Testis (tissue), 2 donors: ENCODE measurements at regions not wholly inside any gene's neighbourhood (a gene's known extent, or its start where the extent isn't known, plus 50 kb on each side); places are given as distances from the start of the nearest gene placed in this dataset.
A peak's percentile ranks its signal among the peaks of the same experiment; 100 is the strongest.

ENCODE experiments used
- DNase-seq: peaks from one replicate; pipeline ENCODE4 v3.0.0-alpha.2; 2019
- H3K27ac ChIP-seq, 2 donors: fragments of 200-600 bp; sonication (generic); one replicate each; pipeline ENCODE4 v1.5.1; 2019
- H3K27me3 ChIP-seq: fragments of 200-600 bp; sonication (generic); one replicate; pipeline ENCODE4 v1.5.1; 2019
- H3K36me3 ChIP-seq: fragments of 200-600 bp; sonication (generic); one replicate; pipeline ENCODE4 v1.5.1; 2017; ENCODE audit warnings: low read depth; ENCODE audit errors: missing control alignments
- H3K4me1 ChIP-seq: fragments of 200-600 bp; sonication (generic); one replicate; pipeline ENCODE4 v1.5.1; 2019
- H3K4me3 ChIP-seq, 2 donors: fragments of 200-600 bp; sonication (generic); one replicate each; pipeline ENCODE4 v1.5.1; 2017 to 2019
- H3K9me3 ChIP-seq: fragments of 200-600 bp; sonication (generic); one replicate; pipeline ENCODE4 v1.5.1; 2017
- POLR2A ChIP-seq: fragments of 450-650 bp; IDR thresholded peaks from one replicate; pipeline ENCODE4 v1.6.1; 2017; ENCODE audit warnings: antibody characterized with exemption, mild to moderate bottlenecking, moderate library complexity
- WGBS, 2 donors: methylation state at CpG; one replicate each; pipeline ENCODE4 v1.1.5; 2018; 5-methylcytosine and 5-hydroxymethylcytosine counted together
- intact Hi-C: fragments of 100-400 bp; cut with DNase I; formaldehyde crosslinking; loops from one replicate; pipeline ENCODE4 v1.15.1; 2023; ENCODE audit warnings: low total_unique reads
- TF ChIP-seq, protein P1 (sequence below), 3 experiments: fragments of 450-650 bp in 2 of 3; fragments of 200-600 bp in 1 of 3; sonication (generic) in 1 of 3; IDR thresholded peaks; one replicate each; pipeline ENCODE4 v1.5.1; 2016 to 2019; ENCODE audit warnings: antibody characterized with exemption in 3 of 3, mild to moderate bottlenecking in 2 of 3, moderate library complexity in 1 of 3

GRCh38 chr13:97873398-97873797, 80.1 kb upstream of the IPO5 start:
- Histone ChIP-seq H3K4me1 (no peaks in the 10 kb centered on the region), H3K9me3 (no peaks in the 10 kb centered on the region), H3K36me3 (no peaks in the 10 kb centered on the region), H3K4me3 (no peak overlapping the region), H3K27ac (no peak overlapping the region), H3K27me3 (no peaks in the 10 kb centered on the region)
- 95 to 100% methylated on average over 1 of the region's 1 CpG for WGBS, 2 donors
- intact Hi-C loops, result no loop called here
- TF ChIP-seq POLR2A, result no peak
- DNase-seq, result no peak

DNA sequence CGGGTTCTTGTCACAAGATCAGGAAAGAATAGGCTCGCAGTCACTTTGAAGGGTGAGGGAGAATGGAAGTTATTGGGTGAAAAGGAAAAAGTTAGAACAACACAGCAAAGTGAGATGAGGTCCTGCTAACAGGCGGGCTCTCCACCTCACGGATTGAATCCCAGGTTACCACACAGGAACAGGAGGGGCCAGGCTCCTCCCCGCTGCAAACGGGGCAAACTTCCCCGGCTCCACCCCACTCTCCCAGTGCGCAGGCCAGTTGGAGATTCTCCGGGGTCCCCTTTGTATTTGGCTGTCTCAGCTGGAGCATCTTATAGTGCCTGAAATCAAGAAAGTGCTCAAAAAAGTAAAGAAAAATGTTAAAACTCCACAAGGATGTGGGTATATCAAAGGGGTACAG, 78.3 kb upstream of the IPO5 start:
- no peaks in the 10 kb centered on the region for H3K36me3 ChIP-seq
- DNase-seq, result no peak
- no peaks in the 10 kb centered on the region for H3K9me3 ChIP-seq
- H3K27ac ChIP-seq, result no peak overlapping the region
- H3K4me3 ChIP-seq, result peak overlapping the region in 1 of 2 donors; percentile 20
- TF ChIP-seq POLR2A, result no peak
- TF ChIP-seq, protein P1, sequence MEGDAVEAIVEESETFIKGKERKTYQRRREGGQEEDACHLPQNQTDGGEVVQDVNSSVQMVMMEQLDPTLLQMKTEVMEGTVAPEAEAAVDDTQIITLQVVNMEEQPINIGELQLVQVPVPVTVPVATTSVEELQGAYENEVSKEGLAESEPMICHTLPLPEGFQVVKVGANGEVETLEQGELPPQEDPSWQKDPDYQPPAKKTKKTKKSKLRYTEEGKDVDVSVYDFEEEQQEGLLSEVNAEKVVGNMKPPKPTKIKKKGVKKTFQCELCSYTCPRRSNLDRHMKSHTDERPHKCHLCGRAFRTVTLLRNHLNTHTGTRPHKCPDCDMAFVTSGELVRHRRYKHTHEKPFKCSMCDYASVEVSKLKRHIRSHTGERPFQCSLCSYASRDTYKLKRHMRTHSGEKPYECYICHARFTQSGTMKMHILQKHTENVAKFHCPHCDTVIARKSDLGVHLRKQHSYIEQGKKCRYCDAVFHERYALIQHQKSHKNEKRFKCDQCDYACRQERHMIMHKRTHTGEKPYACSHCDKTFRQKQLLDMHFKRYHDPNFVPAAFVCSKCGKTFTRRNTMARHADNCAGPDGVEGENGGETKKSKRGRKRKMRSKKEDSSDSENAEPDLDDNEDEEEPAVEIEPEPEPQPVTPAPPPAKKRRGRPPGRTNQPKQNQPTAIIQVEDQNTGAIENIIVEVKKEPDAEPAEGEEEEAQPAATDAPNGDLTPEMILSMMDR (IDR thresholded peaks at IDR 0.05), result no peak
- no peaks in the 10 kb centered on the region for H3K4me1 ChIP-seq
- H3K27me3 ChIP-seq, result no peaks in the 10 kb centered on the region
- intact Hi-C loops, result no loop called here
- 51 to 72% methylated on average over 9 of the region's 9 CpGs for WGBS, 2 donors

- H3K4me1 ChIP-seq, result no peaks in the 10 kb centered on the region
- no peaks in the 10 kb centered on the region for H3K36me3 ChIP-seq
- intact Hi-C loops, result no loop called here
- no peaks in the 10 kb centered on the region for H3K27me3 ChIP-seq
- no peak overlapping the region for H3K27ac ChIP-seq
- TF ChIP-seq, protein P1 (IDR thresholded peaks at IDR 0.05), result no peak
- TF ChIP-seq POLR2A, result no peak
- no peak for DNase-seq
- H3K4me3 ChIP-seq, result no peak overlapping the region
- 64 to 67% methylated on average over 7 of the region's 7 CpGs for WGBS, 2 donors
- no peaks in the 10 kb centered on the region for H3K9me3 ChIP-seq
Measured at GRCh38 chr13:97875911-97876310, 77.6 kb upstream of the IPO5 start.

DNA sequence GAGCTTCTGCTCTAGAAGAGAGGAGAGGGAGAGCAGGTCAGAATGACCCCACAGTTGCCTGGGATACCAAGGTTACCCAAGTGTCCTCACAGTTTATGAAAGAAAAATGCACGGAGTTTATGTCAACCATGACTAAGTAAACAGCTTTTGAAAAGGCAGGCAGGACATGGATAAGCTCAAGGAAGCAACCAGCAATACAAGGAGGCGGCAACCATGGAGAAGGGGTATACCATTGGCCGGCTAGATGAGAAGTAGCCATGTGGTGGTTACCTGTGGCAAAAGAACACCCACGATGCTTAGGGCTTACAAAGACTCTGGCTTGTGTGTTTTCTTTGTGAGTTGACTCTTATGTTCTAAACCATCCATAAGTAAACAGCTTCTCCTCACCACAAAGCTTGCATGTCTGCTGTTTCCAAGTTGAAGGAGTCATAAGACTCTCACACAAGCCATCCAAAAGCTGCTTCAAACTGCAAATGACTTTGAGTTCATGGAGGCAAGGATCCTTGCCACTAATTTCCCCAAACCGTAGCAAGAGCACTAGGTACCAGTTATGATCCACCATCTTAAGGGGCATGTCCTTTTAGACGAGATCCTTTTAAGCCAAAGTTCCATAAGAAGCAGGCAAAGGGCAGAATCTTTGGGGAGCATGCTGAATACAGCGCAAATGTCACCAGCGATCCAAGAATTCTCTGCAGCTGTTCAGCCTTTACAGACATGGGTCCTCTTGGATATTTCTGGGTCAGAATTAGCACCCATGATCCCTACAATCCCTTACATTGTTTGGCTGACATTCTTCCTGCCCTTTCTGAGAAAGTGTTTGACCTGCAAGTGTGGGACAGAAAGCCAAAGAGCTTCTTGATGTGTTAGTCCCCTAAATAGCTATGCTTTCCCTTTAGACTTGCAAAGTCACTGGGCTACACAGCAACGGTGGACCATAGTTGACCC, 74.8 kb upstream of the IPO5 start:
- H3K27me3 ChIP-seq, result no peaks in the 10 kb centered on the region
- 79 to 81% methylated on average over 9 of the region's 9 CpGs for WGBS, 2 donors
- no peaks in the 10 kb centered on the region for H3K4me1 ChIP-seq
- H3K27ac ChIP-seq, result no peak overlapping the region
- no peaks in the 10 kb centered on the region for H3K9me3 ChIP-seq
- intact Hi-C loops, result no loop called here
- TF ChIP-seq, protein P1 (IDR thresholded peaks at IDR 0.05), result no peak
- TF ChIP-seq POLR2A, result no peak
- no peak for DNase-seq
- no peaks in the 10 kb centered on the region for H3K36me3 ChIP-seq
- H3K4me3 ChIP-seq, result no peak overlapping the region

DNA sequence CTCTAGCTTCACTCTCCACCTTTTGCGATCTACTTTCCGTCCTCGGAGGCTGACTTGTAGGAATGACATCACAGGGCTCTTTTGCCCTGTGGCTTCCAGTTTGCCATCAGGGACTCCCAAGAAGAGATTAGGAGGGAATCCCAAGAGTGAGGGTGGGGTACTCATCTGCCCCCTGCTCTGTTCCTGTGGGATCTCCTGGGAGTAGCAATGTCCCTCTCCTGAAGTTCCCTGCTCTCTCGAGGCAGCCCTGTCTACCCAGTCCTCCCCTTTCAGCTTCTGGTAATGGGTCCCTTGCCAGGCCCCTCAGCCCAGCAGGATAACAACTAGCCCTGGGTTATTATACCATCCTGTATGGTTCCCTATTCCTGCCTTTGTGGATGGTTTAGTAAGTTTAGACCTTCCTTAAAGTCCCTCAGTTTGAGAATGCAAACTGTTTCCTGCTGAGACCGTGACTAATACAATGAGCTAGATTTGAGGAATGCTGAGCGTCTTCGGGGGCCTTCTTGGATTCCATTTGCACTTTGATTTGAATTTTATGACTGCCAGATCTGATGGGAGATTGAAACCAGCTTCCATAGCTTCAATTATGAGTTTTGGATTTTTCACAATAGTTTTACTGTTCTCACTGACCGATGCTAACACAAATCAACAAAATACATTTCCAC, 73.7 kb upstream of the IPO5 start:
- H3K27ac ChIP-seq, result no peak overlapping the region
- no peak for DNase-seq
- no peaks in the 10 kb centered on the region for H3K9me3 ChIP-seq
- TF ChIP-seq, protein P1 (IDR thresholded peaks at IDR 0.05), result no peak
- no peak for TF ChIP-seq POLR2A
- H3K27me3 ChIP-seq, result no peaks in the 10 kb centered on the region
- intact Hi-C loops, result no loop called here
- H3K4me1 ChIP-seq, result no peaks in the 10 kb centered on the region
- H3K36me3 ChIP-seq, result no peaks in the 10 kb centered on the region
- WGBS, 2 donors, result 75 to 81% methylated on average over 8 of the region's 8 CpGs
- H3K4me3 ChIP-seq, result no peak overlapping the region
